ENCODE measurements at regions not wholly inside any gene's neighbourhood (a gene's known extent, or its start where the extent isn't known, plus 50 kb on each side); places are given as distances from the start of the nearest gene placed in this dataset.
A peak's percentile ranks its signal among the peaks of the same experiment; 100 is the strongest.
"Not testable (repeated sequence)": the region's sequence is repeated elsewhere in the genome, so short reads cannot be mapped to it uniquely, and the experiment has no call there.

- DNase-seq = no peak
Observed at GRCh38 chr17:52515927-52516326, 357.4 kb upstream of the CA10 start.

- DNase-seq = no peak
Observed at GRCh38 chr17:52505601-52506000, 347.1 kb upstream of the CA10 start.

GRCh38 chr17:52504081-52504480 lies 345.6 kb upstream of the CA10 start:
- no peak for DNase-seq

GRCh38 chr17:52495646-52496045 lies 337.1 kb upstream of the CA10 start:
- DNase-seq = no peak

GRCh38 chr17:52482271-52482670 lies 323.8 kb upstream of the CA10 start:
- DNase-seq = no peak

- DNase-seq = no peak
Observed at GRCh38 chr17:52477824-52478699, 319.5 kb upstream of the CA10 start.

GRCh38 chr17:52476638-52477313 lies 318.3 kb upstream of the CA10 start:
- no peak for DNase-seq

GRCh38 chr17:52470553-52470952 lies 312.0 kb upstream of the CA10 start:
- DNase-seq = no peak

GRCh38 chr17:52465407-52465806 lies 306.9 kb upstream of the CA10 start:
- no peak for DNase-seq

GRCh38 chr17:52451294-52451861 lies 292.9 kb upstream of the CA10 start:
- DNase-seq = no peak

- DNase-seq = no peak
Observed at GRCh38 chr17:52442350-52442749, 283.8 kb upstream of the CA10 start.

GRCh38 chr17:52420555-52421078 lies 262.1 kb upstream of the CA10 start:
- no peak for DNase-seq

GRCh38 chr17:52419229-52419641 lies 260.7 kb upstream of the CA10 start:
- DNase-seq = peak; percentile 82 to 88

GRCh38 chr17:52410781-52411180 lies 252.3 kb upstream of the CA10 start:
- peak; percentile 78 to 79 for DNase-seq

- DNase-seq = not testable (repeated sequence)
Observed at GRCh38 chr17:52409222-52409621, 250.7 kb upstream of the CA10 start.

- no peak for DNase-seq
Observed at GRCh38 chr17:52395308-52395707, 236.8 kb upstream of the CA10 start.

GRCh38 chr17:52390422-52390821 lies 231.9 kb upstream of the CA10 start:
- DNase-seq = no peak

- DNase-seq = no peak
Observed at GRCh38 chr17:52389632-52390031, 231.1 kb upstream of the CA10 start.

- DNase-seq = no peak
Observed at GRCh38 chr17:52388941-52389340, 230.4 kb upstream of the CA10 start.

- no peak for DNase-seq
Observed at GRCh38 chr17:52384695-52385094, 226.2 kb upstream of the CA10 start.

- DNase-seq = peak; percentile 88 to 90
Observed at GRCh38 chr17:52383493-52384100, 225.1 kb upstream of the CA10 start.

- DNase-seq = no peak
Observed at GRCh38 chr17:52378860-52379259, 220.3 kb upstream of the CA10 start.

- no peak for DNase-seq
Observed at GRCh38 chr17:52376137-52376536, 217.6 kb upstream of the CA10 start.
